GM04504 (cell line): ENCODE measurements at regions not wholly inside any gene's neighbourhood (a gene's known extent, or its start where the extent isn't known, plus 50 kb on each side); places are given as distances from the start of the nearest gene placed in this dataset.

Experiments
- DNase-seq: peaks from one replicate; pipeline ENCODE4 v3.0.0-alpha.2; 2012; ENCODE audit warnings: low read depth

- no peak for DNase-seq
Measured at GRCh38 chr11:114758627-114759026, 80.3 kb downstream of the NXPE2 start.

GRCh38 chr11:114762408-114762807, 84.1 kb downstream of the NXPE2 start:
- peak; percentile 12 for DNase-seq

DNA sequence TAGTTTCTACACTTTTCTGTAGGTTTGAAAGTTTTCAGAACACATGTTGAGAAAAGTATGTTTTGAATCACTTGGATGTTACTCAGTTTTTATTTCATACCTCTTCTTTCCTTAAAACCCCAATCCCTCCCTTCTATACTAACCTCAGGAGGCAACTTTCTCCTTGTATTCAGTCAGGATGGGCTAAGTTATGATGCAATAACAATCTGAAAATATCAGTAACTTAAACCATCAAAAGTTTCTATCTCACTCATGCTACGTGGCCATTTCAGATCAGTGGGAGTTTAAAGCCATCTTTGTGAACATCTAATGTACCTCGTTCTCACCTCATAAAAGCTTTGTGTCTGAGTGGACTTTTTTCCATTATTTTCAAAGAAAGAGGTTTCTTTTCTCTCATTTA, 86.2 kb downstream of the NXPE2 start:
- DNase-seq = no peak

- DNase-seq = no peak
Measured at GRCh38 chr11:114771172-114771571, 92.8 kb downstream of the NXPE2 start.

- DNase-seq = no peak
Measured at GRCh38 chr11:114773541-114774338, 95.4 kb downstream of the NXPE2 start.

GRCh38 chr11:114774599-114775361, 96.5 kb downstream of the NXPE2 start:
- no peak for DNase-seq

GRCh38 chr11:114775875-114776621, 97.7 kb downstream of the NXPE2 start:
- DNase-seq = no peak

- DNase-seq = no peak
Measured at GRCh38 chr11:114776956-114777355, 98.6 kb downstream of the NXPE2 start.

GRCh38 chr11:114779189-114779588, 100.9 kb downstream of the NXPE2 start:
- no peak for DNase-seq

DNA sequence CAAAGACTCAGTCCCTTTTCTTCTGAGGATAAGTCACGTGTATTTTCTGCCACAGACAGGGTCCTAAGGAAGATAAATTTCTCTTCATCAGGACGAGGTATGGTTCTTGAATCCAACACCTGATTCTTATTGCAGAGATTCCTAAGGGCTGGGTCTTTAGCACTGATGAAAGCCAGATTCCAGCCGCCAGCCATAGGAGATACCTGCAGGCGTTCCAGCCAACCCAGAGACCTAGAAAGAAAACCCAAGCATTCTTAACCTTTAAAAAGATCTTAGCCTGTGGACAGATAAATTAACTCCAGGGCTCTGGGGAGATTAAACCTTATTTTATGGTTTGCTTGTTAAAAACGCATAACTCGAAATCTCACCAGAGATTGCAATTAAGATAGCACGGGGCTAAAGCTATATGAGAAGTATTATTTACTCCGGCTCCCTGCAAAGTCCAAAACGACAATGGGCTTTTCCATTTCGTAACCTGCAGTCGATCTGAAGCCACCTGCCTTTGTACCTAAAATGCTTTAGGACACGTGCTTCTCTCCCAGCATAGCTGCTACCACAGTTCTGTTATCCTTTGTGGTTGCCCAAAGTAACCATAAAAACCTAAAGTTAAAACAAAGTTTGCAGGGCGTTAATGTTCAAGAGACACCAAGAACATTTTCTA, 104.5 kb downstream of the NXPE2 start:
- no peak for DNase-seq

DNA sequence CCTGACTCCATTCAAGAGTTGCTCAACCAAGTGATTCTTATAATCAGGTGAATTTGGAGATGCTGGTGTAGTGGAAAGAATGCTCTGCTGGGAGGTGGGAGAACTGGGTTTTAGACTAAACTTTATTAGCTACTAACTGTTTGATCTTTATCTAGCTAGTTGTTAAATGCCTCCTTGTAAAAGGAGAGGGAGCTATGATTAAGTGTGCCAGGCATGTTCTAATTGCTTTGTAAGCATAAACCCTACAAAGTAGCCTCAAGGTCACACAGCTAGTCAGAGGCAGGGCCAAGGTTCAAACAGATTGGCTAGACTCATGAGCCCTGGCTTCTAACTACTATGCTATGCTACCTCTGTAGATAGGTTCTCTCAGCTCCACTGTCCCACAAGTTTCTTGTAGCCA, 105.5 kb downstream of the NXPE2 start:
- no peak for DNase-seq

DNA sequence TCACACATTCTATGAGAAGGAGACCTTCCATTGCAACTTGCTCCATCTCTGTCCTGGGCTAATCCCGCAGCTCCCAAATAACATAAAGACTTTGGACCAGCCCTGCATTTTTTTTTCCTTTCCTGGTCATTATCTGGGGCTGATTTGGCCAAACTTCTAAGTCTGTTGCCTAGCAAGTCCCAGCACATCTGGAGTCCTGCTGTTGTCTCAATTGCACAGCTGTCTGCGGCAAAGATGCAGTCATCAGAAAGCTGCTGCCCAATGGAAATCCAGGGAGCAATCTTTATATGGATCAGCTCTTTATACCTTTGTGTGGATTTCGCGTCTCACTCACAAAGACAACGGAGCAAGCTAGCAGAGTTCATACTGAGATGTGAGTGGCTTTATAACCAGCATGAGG, 105.9 kb downstream of the NXPE2 start:
- no peak for DNase-seq

DNA sequence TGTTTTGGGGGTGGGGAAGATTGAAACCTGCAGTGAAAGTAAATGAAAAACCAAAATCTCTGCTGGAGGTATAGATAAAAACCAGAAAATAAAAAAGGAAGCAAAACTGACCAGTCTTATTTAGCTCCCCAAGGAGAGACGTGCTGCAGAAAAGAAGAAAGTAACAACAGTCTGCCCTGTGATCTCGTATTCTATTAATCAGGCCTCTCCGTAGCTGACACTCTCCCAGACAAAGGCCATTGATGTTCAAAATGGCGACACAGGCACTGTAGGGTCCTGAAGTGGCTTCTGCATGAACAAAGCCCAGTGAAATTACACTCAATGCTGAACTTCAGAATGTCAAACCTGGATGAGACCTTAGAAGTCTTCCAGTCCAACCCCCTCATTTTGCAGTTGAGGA, 106.6 kb downstream of the NXPE2 start:
- no peak for DNase-seq

DNA sequence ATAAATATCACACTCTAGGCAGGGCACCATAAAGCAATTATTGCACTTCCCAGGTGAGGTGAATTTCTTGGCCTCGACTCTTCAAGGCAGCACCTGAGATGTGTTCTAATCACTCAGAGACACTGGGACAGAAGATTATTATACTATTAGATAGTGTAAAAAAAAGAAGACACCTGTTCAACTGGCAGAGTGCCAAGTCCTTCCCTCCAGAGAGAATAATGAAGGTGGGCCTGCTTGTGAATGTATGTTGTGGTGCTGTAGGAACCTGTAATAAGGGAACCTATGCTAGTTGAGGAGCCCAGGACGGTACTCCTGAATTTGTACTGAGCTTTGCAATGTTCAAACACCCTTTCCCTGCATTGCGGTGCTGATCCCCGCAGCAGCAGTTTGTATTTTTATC, 107.5 kb downstream of the NXPE2 start:
- DNase-seq = no peak

DNA sequence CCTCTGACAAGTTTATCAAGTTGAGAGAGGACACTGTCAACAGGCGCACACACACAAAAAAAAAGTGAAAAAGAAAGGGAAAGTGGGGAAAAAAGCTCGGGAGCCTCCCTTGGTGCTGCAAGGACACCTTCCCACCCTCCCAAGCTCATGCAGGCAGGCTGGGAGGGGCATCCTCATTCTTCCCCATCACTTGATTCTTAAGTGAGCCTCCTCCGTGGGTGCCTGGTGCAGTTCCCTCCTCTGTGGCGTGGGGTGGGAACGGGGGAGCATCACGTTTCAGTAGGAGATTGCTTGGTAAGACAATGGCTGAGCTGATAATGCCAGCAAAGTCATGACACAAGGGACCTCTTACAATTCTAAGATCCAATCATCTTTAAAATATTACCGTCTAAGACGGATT, 108.8 kb downstream of the NXPE2 start:
- no peak for DNase-seq

- no peak for DNase-seq
Measured at GRCh38 chr11:114790910-114791309, 112.6 kb downstream of the NXPE2 start.

DNA sequence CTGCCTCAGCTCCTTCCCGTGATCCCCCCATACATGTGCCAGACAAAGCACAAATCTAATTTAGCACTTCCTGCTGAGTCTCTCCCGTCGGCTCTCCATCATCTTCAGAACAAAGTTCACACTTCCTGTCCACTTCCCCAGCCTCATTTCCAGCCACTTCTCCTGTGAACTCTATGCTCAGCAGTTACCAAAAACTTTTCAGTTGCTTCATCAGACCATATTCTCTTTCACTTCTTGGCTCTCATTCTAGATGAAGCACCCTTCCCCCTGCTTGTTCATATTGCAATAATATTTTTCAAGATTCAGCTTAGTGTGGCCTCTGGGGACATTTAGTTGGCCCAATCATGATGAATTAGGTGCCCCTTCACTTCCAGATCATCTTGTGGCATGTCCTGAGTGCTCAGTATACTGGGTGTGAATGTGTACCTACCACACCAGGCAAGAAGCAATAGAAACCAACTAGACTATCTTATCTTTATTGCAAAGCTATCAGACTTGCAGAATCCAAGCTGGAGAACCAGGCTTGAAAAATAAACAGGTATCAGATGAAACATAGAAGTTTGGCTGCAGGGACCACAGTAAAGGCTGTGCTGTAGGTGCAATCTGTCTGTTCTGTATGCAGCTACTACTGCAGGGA, 115.8 kb downstream of the NXPE2 start:
- no peak for DNase-seq

DNA sequence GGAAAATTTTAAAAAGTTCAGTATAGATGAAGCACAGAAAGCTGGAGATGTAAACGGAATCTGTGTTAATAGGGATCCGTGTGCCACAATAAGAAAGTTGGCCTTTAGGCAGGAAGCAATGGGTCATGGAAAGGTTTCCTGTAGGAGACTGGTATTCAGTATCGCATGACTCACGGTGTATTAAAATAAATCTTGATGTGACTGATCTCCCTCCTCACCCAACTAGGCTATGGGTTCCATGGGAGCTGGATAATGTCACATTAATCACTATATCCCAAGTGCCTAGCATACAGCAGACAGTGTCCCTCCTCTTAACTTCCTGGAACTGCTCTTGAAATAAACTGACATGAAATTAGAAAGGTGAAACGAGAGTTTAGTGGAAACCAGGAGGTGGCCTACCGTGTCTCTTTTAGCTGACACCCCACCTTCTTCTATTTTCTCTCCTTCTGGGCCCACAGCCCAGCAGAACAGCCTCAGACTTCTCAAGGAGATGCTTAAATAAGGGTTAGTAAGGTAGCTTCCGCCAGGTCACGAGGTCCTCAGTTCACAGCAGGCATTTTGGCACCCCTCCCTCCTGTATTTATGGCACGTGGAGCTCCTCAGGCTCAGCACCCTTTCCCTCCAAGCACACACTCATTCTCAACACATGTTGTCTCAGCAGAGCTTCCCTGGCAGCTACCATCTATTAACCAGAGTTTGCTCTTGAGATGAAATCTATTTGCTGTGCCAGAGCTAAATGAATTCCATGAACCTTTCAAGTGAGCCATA, 118.8 kb downstream of the NXPE2 start:
- DNase-seq = no peak

DNA sequence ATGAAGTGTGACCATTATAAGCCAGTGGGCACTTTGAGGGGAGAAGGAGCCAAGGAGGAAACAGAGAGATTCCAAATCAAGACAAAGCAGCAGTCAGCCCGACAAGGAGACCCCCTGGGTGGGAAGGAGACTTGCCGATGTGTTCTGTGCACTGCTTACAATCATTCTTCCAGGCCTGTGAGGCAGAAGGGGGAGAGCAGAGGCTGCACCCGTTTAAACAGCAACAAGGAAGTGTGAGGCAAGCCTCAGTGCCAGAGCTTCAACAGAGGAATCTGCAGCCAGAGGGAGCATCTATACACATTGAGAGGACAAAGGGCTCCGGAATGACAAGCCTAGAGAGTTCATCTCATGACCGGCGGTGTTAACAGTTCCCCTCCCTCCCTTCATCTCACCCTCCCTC, 121.1 kb downstream of the NXPE2 start:
- DNase-seq = no peak

GRCh38 chr11:114801773-114802172, 123.4 kb downstream of the NXPE2 start:
- DNase-seq = no peak

DNA sequence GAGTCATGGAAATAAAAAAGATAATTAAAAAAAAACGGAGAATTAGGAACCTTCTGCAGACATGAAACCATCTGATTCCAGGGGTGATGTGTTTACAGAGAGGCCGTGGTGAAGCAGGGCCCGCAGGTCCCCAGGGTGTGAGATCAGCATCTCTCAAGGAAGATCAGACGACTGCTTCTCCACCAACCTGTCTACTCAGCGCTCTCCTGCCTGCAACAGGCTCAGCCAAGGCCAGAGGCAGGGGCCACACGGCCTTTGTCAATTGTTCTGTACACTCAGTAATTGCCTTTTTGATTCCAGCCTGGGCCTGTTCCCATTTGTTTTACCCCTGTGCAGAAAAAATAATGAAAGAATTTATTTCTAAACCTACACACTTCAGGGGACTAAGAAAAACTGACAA, 124.6 kb downstream of the NXPE2 start:
- no peak for DNase-seq
